OCI-M1 (cell line): ENCODE measurements at regions not wholly inside any gene's neighbourhood (a gene's known extent, or its start where the extent isn't known, plus 50 kb on each side); places are given as distances from the start of the nearest gene placed in this dataset.

ENCODE experiments used
- DNase-seq: peaks from one replicate; lab custom pipeline; 2025; lab: John Stamatoyannopoulos, UW

- DNase-seq = no peak
Observed at GRCh38 chr16:18059089-18059488, 277.4 kb downstream of the NPIPA8 start.

- DNase-seq = no peak
Observed at GRCh38 chr16:18055411-18055916, 281.1 kb downstream of the NPIPA8 start.

DNA sequence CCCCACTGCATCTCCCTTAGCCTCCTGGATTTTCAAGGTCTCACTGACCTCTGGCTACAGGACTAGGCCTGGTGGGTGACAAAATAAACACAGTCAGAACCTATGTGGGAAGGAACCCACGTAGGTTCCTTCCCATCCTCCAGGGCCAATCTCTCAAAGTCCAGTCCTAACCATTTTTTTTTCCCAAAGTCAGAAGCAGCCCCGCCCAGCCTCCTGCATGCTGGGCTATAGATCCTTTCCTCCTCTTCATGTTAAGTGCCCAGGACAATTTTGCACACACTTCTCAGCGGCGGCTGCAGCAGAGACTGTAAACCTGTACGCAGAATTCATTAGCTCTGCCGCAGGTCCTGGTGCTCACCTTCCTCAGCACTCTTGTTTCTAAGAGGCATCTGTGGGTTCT lies 285.8 kb downstream of the NPIPA8 start:
- no peak for DNase-seq

DNA sequence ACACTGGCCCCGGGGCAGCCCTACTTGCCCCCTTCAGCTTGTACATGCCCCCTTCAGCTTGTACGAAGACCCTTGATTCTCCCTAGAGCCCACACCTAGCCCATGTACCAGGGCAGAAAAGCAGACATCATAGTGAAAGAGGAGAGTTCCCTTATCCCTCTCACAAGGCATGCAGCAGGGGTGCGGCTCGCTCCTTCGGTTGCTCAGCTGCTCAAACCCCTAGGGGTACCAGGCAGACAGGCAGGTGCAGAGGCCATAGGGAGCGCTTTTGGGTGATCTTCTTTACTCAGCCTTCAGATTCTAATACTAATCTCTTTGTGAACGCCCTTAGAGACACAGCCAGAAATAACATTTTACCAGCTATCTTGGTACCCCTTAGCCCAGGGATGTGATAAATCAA lies 286.3 kb downstream of the NPIPA8 start:
- no peak for DNase-seq

- no peak for DNase-seq
Observed at GRCh38 chr16:18049547-18050133, 286.9 kb downstream of the NPIPA8 start.

DNA sequence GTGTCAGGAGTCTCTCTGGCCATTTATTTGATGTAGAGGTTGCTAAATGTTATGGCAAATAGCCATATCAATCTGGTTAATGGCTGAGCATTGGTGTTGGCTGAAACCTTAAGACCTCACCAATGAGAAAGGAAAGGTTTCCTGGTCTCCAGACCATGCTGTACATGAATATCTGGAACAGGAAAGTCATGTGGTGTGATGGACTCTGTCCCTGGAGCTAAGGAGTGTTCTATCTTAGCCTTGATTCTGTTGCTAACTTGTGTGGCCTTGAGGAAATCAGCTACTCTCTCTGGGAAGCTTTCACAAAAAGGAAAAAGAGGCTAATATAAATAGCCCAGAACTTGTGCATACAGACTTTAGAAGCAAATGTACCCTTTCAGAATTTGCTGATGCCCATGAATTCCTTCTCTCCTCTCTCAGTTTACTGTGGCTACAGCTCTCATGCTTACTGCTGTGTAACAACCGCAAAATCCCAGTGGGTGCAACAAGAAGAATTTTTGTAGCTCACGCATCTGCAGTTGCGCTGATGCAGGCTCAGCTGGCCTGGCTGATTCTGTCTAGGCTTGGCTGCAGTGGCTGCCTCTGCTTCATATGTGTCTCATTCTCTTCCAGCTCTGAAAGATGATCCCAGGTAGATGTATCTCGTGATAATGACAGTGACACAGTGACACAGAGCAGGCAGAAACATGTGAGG lies 287.5 kb downstream of the NPIPA8 start:
- no peak for DNase-seq

DNA sequence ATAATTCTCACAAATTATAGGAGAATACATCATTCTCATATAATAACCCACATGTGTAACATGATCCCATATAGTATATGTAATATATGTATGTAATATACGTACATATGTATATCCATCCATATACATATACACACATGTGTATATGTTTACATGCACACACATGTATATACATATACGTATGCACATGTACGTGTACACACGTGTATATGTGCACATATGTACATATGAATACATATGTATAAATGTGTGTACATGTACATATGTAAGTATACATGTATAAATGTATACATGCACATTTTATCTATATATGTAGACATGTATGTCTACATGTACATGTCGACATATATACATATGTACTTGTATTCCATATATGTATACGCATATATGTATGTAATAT lies 288.8 kb downstream of the NPIPA8 start:
- no peak for DNase-seq

DNA sequence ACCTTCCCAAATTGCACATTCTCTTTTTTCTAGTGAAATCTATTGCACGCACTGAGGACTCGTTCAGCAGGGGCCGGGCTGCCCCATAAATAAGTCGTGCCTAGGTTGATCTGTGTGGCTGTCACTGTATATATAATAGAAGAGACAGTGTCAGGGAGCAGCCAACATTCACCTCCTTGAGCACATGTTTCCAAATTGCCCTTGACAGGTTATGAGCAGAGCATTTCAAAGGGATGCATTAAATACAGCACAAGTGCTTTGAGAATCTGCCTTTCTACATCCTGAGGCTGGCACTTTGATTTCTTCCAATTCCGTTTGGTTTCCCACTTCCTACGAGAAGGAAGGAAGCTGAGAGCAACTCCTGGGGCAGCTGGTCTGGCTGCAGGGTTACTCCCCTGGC lies 291.2 kb downstream of the NPIPA8 start:
- DNase-seq = no peak

DNA sequence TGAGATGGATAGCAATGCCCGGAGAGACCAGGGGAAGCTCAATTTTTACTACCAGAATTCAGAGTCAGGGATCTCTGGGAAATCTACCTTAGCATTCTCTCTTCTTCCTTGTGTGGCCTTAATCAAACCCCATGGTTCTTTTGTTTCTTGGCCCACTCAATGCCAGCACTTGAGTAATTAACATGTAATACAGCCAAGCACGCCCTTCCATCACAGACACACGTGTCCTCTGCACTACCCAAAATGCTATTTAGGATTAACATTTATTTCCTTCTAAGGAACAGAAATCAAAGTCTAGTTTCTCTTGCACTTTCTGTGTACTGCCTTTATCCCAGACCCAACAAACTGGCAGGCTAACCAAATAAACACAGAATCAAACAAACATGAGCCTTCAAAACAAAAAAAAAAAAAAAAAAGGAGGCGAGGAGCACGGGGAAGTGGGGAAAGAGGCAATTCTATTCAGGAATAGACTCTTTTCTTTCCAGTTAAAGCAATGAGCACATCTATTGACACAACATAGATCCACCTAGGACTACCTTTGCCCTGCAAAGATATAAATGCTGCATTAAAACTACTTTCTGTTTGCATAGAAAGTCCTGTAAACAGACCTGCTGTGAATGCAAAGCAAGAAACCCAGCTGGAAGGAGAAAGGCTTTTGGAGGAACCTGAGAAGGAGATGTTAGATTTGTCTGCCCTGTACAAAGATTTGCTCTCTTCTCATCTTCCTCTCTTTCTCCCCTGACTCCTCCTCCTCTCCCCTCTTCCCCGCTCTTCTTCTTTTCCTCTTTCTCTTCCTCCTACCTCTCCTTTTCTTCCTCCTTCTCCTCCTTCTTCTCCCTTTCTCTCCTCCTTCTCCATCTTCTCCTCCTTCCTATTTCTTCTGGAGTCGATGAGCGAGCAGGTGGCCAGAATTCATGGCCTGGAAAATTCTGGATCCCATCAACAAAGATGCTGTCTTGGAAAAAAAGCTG lies 294.4 kb downstream of the NPIPA8 start:
- DNase-seq = no peak

DNA sequence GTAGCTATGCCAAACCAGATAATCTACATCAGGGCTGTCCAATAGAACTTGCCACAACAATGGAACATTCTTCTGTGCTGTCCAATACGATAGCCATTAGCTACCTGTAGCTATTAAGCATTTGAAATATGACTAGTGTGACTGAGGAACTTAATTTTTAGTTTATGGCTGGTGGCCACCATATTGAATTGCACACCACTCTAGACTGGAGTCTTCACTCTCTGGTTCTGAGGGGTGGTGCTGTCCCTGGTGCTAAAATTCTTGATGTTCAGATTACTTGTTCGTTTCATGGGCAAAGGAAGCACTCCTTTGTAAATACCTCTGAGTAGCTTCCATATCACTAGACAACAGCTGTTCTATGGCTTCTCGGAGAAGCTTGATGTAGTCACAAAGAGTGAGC lies 296.6 kb downstream of the NPIPA8 start:
- DNase-seq = no peak

- DNase-seq = no peak
Observed at GRCh38 chr16:18037051-18037450, 299.5 kb downstream of the NPIPA8 start.

DNA sequence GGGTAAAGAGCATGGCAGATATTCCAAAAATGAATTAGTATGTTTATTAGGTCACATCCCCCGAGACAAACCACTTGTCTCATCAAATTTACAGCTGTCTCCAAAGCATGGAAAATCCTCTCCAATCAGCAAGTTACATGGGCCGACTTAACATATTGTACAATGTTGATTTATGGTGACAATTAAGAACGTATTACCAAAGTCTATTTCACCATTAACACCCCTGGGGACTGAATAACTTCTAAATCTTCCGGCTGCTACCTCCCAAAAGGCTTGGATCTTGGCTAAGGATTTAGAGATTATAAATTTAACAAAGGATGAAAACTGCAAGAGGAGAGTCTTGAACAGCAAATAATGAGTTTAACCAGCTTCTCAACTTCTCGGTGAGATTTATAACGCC lies 311.9 kb downstream of the NPIPA8 start:
- DNase-seq = no peak

GRCh38 chr16:18018376-18018775 lies 318.2 kb downstream of the NPIPA8 start:
- no peak for DNase-seq

DNA sequence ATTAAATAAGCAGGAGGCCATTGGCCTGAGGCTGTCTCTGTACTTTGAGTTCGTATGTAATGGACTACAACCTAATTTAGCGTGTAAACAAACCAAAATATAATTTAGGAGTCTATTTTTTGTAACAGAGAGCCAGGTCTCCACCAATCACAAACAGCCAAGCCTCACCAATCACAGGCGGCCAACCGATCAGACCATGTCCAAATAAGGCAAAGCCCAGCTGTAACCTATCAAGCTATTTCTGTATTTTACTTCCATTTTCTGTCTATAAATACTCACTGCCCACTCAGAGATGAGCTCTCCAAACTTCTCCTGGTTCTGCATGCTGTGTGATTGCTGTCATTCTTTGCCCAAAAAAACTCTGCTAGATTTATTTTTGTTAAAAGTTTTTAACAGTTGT lies 322.7 kb downstream of the NPIPA8 start:
- DNase-seq = no peak

- DNase-seq = no peak
Observed at GRCh38 chr16:18008356-18008755, 328.2 kb downstream of the NPIPA8 start.

DNA sequence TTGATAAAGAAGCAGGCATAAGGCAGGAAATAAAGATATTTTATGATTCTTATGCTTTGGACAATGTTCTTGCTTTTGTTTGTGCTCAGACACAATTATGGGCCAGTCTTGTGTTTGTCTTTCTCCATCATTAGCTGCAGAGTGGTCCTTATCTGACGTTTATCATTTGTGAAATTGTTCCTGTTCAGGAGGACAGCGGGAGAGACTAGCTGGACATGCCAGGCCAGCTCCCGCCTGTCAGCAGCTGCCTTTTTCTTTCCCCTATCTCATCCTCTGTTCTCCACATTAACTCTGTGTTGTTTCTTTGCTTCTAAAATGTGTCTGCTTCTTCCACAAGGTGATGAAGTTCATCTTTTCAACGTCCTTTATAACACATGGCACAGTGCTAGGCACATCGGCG lies 333.5 kb downstream of the NPIPA8 start:
- DNase-seq = no peak

DNA sequence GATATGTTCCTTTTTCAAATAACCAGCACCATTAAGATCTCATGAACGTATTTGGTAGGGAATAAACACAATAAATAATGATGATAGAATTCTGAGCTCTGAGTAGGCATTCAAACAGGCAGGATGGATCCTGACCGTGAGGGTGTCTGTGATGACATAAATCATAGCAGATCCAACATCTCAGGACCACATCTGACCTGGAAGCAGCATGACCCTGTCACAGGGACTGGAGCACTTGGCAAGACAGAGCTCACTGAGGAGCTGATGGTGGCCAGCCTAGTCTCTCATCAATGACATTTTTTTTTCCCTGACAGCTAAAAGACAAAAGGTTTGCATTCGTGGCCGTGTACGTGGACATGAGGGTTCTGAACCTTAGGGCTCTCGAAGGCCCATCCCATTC lies 337.5 kb downstream of the NPIPA8 start:
- no peak for DNase-seq

GRCh38 chr16:17998550-17998949 lies 338.0 kb downstream of the NPIPA8 start:
- no peak for DNase-seq

GRCh38 chr16:17994027-17994426 lies 342.5 kb downstream of the NPIPA8 start:
- DNase-seq = no peak

DNA sequence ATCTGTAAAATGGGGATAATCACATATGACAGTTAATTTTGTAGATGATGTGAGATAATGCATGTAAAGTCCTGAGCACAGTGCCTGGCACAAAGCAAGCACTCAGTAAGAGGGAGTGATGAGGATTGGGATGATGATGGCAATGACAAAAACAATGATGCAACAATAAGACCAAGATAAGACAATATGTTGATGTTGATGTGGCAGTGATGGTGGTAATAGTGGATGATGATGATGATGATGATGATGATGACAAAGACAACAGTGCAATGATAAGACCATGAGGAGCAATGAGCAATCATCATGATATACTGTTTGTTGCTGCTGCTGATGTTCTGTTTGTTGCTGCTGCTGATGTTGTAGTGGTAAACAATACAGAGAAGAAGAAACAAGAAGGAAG lies 344.1 kb downstream of the NPIPA8 start:
- DNase-seq = no peak

DNA sequence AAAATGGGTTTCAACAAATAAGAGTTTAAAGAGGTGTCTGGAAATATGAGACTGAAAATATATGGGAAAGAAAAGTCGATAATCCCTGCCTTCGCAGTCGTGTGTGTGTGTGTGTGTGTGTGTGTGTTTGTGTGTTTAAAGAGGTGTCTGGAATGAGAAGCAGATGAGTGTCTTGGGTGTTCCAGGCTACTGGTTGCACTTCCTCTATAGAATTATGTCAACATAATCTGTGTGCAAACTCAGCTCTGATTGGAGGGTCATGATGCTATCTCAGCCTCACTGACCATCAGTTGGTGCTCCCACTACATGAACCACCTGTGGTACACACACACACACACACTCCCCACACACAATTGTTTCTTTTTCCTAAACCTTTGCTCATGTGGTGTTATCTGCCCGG lies 347.3 kb downstream of the NPIPA8 start:
- DNase-seq = no peak

GRCh38 chr16:17988839-17989238 lies 347.7 kb downstream of the NPIPA8 start:
- no peak for DNase-seq

DNA sequence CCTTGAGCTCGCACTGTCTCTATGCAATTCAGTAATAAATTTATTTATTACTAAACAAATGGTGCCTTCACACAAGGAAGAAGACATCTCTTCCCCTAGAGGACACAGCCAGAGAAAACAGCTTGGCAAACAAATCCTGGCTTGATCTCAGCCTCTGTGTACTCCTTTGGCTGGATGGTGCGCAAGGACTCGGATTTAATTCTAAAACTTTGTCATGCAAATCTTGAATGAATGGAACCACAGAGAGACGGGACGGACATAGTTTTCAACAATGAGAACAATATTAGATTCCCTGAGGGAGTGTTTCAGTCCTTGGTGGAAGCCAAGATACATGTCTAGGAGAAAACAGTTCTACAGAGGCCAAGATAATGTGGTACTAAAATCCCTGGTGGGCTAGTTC lies 349.5 kb downstream of the NPIPA8 start:
- DNase-seq = no peak
